Thymus (tissue), 11 donors: ENCODE measurements at regions not wholly inside any gene's neighbourhood (a gene's known extent, or its start where the extent isn't known, plus 50 kb on each side); places are given as distances from the start of the nearest gene placed in this dataset.

ENCODE experiments used
- DNase-seq, 9 donors: peaks; one replicate each; pipeline ENCODE4 v3.0.0-alpha.2; 2013; ENCODE audit warnings: low spot score in 9 of 9, low read depth in 6 of 9, missing footprints in 1 of 9
- H3K27ac ChIP-seq, 2 donors: one replicate each; pipeline ENCODE4 v1.5.1; 2013; ENCODE audit warnings: control low read depth in 1 of 2, low read depth in 1 of 2, low read length in 1 of 2, mild to moderate bottlenecking in 1 of 2, moderate library complexity in 1 of 2
- H3K27me3 ChIP-seq, 2 donors: one replicate each; pipeline ENCODE4 v1.5.1; 2013; ENCODE audit warnings: low read length in 1 of 2; ENCODE audit not compliant: control insufficient read depth in 2 of 2, insufficient read depth in 1 of 2
- H3K36me3 ChIP-seq, 2 donors: one replicate each; pipeline ENCODE4 v1.5.1; 2013; ENCODE audit warnings: low read length in 1 of 2, mild to moderate bottlenecking in 1 of 2, moderate library complexity in 1 of 2; ENCODE audit not compliant: control insufficient read depth in 2 of 2, insufficient read depth in 2 of 2
- H3K4me1 ChIP-seq, 2 donors: one replicate each; pipeline ENCODE4 v1.5.1; 2013; ENCODE audit warnings: low read length in 2 of 2; ENCODE audit not compliant: control insufficient read depth in 2 of 2, insufficient read depth in 2 of 2
- H3K4me3 ChIP-seq, 2 donors: one replicate each; pipeline ENCODE4 v1.5.1; 2013; ENCODE audit warnings: low read length in 2 of 2, control low read depth in 1 of 2, mild to moderate bottlenecking in 1 of 2
- H3K9me3 ChIP-seq, 2 donors: one replicate each; pipeline ENCODE4 v1.5.1; 2013; ENCODE audit warnings: low read length in 1 of 2, mild to moderate bottlenecking in 1 of 2; ENCODE audit not compliant: control insufficient read depth in 2 of 2, insufficient read depth in 1 of 2
- WGBS: extraction: QIAGEN DNeasy Blood & Tissue Kit; methylation state at CpG from one replicate; pipeline ENCODE4 v1.1.7; 2013; 5-methylcytosine and 5-hydroxymethylcytosine counted together
- donor health status: healthy.

DNA sequence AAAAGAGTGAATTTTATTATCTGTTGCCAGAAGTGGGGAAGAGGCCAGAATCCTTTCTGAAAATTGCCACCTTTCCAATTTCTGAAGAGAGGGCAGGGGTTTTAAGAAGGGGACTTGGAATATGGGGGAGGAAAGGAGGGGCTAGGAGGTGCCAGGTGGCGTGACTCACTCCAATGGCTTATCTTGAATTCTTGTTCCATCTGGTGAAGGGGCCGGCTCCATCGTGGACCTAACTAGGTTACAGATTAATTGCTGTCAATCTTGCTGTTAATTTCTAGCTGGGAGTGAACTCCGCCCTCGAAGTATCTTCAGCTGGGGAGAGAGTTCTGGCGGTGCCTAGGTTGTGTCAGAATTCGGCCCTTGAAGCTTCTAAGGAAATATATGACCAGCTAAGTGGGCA is 138.7 kb downstream of the YTHDC2 start:
- DNase-seq = no peak

GRCh38 chr5:113654828-113655227 is 141.3 kb downstream of the YTHDC2 start:
- WGBS = 79% methylated on average over 3 of the region's 3 CpGs

More for the DNA sequence above, 138.7 kb downstream of the YTHDC2 start:
- Histone ChIP-seq H3K27ac (no peak overlapping the region), H3K4me1 (no peaks in the 10 kb centered on the region), H3K36me3 (no peaks in the 10 kb centered on the region), H3K27me3 (no peaks in the 10 kb centered on the region), H3K4me3 (no peak overlapping the region), H3K9me3 (no peaks in the 10 kb centered on the region)
- WGBS = 82% methylated on average over 7 of the region's 7 CpGs

DNA sequence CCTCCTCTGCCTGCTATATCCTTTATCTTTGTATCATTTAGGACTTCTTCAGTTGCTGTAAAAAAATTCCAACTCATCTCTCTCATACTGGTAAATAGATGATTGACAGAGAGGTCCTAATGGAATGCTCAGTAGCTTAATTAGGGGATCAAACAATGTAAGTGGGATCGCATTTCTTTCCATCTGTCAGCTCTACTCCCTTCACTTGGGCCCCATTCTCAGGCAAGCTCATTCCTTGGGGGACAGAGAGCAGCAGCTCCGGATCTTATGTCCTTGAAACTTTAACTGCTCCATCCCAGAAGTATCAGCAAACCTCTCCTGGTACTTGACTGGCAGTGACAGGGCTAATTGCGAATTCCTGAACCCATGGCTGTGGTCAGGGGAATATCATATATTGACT is 146.7 kb downstream of the YTHDC2 start:
- 91% methylated on average over 3 of the region's 3 CpGs for WGBS
- Histone ChIP-seq H3K36me3 (no peaks in the 10 kb centered on the region), H3K4me3 (no peak overlapping the region), H3K4me1 (no peaks in the 10 kb centered on the region), H3K27ac (no peak overlapping the region), H3K9me3 (no peaks in the 10 kb centered on the region), H3K27me3 (no peaks in the 10 kb centered on the region)
- DNase-seq = no peak

More at GRCh38 chr5:113654828-113655227, 141.3 kb downstream of the YTHDC2 start:
- H3K36me3 ChIP-seq = no peaks in the 10 kb centered on the region
- H3K9me3 ChIP-seq = no peaks in the 10 kb centered on the region
- H3K27ac ChIP-seq = no peak overlapping the region
- no peak overlapping the region for H3K4me3 ChIP-seq
- H3K4me1 ChIP-seq = no peaks in the 10 kb centered on the region
- H3K27me3 ChIP-seq = no peaks in the 10 kb centered on the region
- DNase-seq = no peak

DNA sequence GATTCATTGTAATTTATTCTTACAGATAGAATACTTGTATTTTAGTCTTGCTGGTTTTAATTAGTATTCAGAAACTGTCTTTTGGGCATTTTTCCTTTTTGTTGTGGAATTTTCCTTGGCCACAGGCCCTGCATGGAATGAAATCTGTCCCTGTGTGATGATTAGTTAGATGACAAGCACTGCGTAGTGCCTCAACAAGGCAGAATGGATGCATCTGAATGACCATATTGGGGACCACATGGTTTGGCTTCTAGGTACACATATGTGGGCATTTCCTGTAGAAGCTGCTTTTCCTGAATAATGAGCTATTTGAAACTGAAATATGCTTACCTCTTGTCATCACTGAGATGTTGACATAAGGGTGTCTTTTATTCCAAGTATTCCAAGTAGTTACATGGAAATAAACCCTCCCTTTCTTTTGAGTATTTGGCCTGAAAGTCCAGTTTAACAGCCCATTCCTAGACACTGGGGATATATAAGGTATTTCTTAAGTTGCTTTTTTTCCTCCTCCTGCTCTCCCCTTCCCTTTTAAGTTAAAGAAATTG is 147.3 kb downstream of the YTHDC2 start:
- no peaks in the 10 kb centered on the region for H3K36me3 ChIP-seq
- H3K4me3 ChIP-seq = no peak overlapping the region
- H3K27ac ChIP-seq = no peak overlapping the region
- H3K27me3 ChIP-seq = no peaks in the 10 kb centered on the region
- no peak for DNase-seq
- H3K4me1 ChIP-seq = no peaks in the 10 kb centered on the region
- H3K9me3 ChIP-seq = no peaks in the 10 kb centered on the region
- 92% methylated on average over 1 of the region's 1 CpG for WGBS

DNA sequence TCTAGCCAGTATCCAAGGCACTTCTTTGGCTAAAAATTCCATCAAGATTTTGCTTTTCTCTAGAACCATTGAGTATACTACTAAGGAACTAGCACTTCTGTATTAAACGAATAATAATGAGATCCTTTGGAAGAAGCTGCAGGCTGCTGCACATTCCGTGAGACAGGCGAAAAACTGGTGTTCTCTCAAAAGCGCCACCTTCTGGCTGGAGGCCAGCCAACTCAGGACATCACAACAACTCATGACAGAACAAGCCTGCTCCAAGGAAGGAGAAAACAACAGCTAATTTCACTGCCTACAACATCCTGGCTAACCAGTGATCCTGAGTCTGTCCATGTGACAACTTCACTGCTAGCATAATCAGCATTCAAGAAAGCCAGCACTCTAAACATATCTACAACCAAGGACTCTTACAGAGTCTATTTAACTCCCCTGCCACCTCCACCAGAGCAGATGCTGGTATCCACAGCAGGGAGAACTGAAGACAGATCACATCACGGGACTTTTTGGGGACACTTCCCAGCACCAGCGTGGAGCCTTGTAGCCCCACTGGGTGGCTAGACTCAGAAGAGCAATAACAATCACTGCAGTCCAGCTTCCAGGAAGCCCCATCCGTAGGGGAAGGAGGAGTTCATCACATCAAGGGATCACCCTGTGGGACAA is 150.5 kb downstream of the YTHDC2 start:
- DNase-seq = peak in 5 of 9 donors; percentile 4 to 24 (median 5)
- H3K36me3 ChIP-seq = no peaks in the 10 kb centered on the region
- 75% methylated on average over 7 of the region's 7 CpGs for WGBS
- H3K9me3 ChIP-seq = no peaks in the 10 kb centered on the region
- no peak overlapping the region for H3K27ac ChIP-seq
- H3K27me3 ChIP-seq = no peaks in the 10 kb centered on the region
- H3K4me1 ChIP-seq = no peaks in the 10 kb centered on the region
- no peak overlapping the region for H3K4me3 ChIP-seq

- no peak for DNase-seq
- whole genome bisulfite sequencing = 76% methylated on average over 3 of the region's 3 CpGs
These were observed 159.5 kb downstream of the YTHDC2 start for GRCh38 chr5:113673041-113673440.

DNA sequence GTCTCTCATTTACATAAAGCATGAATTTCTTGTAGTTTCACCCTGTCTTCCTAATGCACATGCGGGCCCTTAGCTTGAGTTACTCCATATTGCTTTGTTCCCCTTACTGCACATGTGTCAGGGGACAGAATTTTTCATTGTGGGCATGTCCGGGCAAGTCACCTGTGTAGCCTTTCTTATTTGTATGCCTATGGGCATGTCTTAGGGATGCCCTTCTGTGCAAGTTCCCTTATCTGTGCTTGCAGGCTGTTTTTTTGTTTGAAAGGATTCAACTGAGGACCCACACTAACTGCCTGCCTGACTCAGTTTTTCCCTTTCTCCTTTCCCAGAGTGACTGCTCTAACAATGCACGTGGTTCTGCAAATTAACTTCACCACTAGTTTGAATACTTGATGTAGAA is 161.7 kb downstream of the YTHDC2 start:
- H3K36me3 ChIP-seq = no peaks in the 10 kb centered on the region
- H3K9me3 ChIP-seq = no peaks in the 10 kb centered on the region
- no peak for DNase-seq
- H3K27me3 ChIP-seq = no peaks in the 10 kb centered on the region
- H3K4me1 ChIP-seq = no peaks in the 10 kb centered on the region
- 86% methylated on average over 3 of the region's 3 CpGs for WGBS
- H3K27ac ChIP-seq = no peak overlapping the region
- no peak overlapping the region for H3K4me3 ChIP-seq

More at GRCh38 chr5:113673041-113673440, 159.5 kb downstream of the YTHDC2 start:
- no peaks in the 10 kb centered on the region for H3K36me3 ChIP-seq
- no peak overlapping the region for H3K4me3 ChIP-seq
- H3K27ac ChIP-seq = no peak overlapping the region
- no peaks in the 10 kb centered on the region for H3K4me1 ChIP-seq
- no peaks in the 10 kb centered on the region for H3K27me3 ChIP-seq
- H3K9me3 ChIP-seq = no peaks in the 10 kb centered on the region

DNA sequence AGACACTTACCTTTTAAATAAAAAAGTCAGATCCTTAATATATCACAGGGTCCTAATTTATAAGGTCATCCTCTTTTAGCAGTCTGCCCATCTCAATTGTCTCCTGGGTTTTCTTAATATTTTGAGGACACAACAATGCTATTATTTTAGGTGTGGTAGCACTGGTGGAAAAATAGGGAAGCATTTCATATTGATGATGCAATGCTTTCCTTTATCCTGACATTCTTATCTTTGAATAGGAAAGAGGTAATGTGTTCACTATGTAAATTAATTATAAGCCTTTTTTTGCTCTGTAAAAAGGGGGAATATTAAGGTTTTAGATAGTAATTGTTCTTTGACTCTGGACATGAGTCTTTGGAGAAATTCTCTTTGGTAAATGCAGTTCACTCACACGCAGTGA is 164.7 kb downstream of the YTHDC2 start:
- H3K36me3 ChIP-seq = no peaks in the 10 kb centered on the region
- 38% methylated on average over 1 of the region's 1 CpG for WGBS
- no peak for DNase-seq
- H3K27ac ChIP-seq = no peak overlapping the region
- H3K4me1 ChIP-seq = no peaks in the 10 kb centered on the region
- H3K9me3 ChIP-seq = no peaks in the 10 kb centered on the region
- no peak overlapping the region for H3K4me3 ChIP-seq
- no peaks in the 10 kb centered on the region for H3K27me3 ChIP-seq

DNA sequence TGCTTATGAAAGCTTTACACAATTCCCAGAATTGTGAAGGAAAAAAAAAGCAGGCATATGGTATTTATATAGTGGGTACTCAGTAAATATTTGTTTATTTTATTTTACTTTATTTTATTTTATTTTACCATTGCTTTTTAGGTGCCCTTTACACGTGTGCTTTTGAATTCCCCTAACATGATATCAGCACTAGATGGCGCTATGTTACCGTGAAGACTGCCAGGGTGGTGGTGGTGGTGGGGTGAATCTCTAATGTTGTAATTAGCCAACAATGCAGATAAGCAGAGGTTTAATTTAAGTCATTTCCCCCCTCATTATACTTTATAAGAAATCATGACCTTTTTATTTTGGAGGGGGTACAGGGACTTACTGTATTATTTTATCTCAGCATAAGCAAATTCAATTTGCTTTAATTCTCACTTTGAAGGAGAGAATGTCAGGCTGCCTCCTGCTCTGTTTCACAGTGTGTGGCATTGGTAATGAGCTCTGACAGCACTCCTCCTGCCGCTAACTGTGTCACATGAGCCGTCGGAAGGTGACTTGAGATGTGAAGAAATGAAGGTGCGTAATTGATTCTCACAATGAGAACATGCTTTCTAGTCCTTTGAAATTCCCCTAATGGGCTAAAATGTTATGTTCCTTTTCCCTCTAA is 165.6 kb downstream of the YTHDC2 start:
- no peak overlapping the region for H3K4me3 ChIP-seq
- H3K27me3 ChIP-seq = no peaks in the 10 kb centered on the region
- DNase-seq = peak in 5 of 9 donors; percentile 1 to 37 (median 12)
- no peaks in the 10 kb centered on the region for H3K36me3 ChIP-seq
- 51% methylated on average over 7 of the region's 7 CpGs for WGBS
- no peaks in the 10 kb centered on the region for H3K4me1 ChIP-seq
- no peak overlapping the region for H3K27ac ChIP-seq
- H3K9me3 ChIP-seq = no peaks in the 10 kb centered on the region
